Mucosa of descending colon (tissue), 3 donors: ENCODE measurements at regions not wholly inside any gene's neighbourhood (a gene's known extent, or its start where the extent isn't known, plus 50 kb on each side); places are given as distances from the start of the nearest gene placed in this dataset.
A peak's percentile ranks its signal among the peaks of the same experiment; 100 is the strongest.

ENCODE experiments used
- ATAC-seq: fragments of 200-7000 bp; cut with Tn5 transposase; one replicate; pipeline ENCODE4 v1.9.1; 2020; ENCODE audit warnings: mild to moderate bottlenecking, moderate library complexity
- DNase-seq, 3 donors: peaks; one replicate each; pipeline ENCODE4 v3.0.0-alpha.2; 2020
- H3K36me3 ChIP-seq: fragments of 200-600 bp; one replicate; pipeline ENCODE4 v1.8.0; 2021; ENCODE audit warnings: low read depth, mild to moderate bottlenecking
- H3K4me1 ChIP-seq: fragments of 200-600 bp; one replicate; pipeline ENCODE4 v1.8.0; 2021; ENCODE audit warnings: low read depth, mild to moderate bottlenecking
- H3K4me3 ChIP-seq: fragments of 200-600 bp; one replicate; pipeline ENCODE4 v1.8.0; 2021; ENCODE audit warnings: mild to moderate bottlenecking
- H3K9me3 ChIP-seq: fragments of 200-600 bp; one replicate; pipeline ENCODE4 v1.8.0; 2021; ENCODE audit warnings: mild to moderate bottlenecking
- intact Hi-C, 2 donors: fragments of 100-400 bp; cut with DNase I in 1 of 2; cut with micrococcal nuclease in 1 of 2; formaldehyde crosslinking; loops; one replicate each; pipeline versions ENCODE4 v1.11.0 to v1.11.1; 2022; cut with DNase I, micrococcal nuclease
- TF ChIP-seq, protein P1 (sequence below): fragments of 200-600 bp; IDR thresholded peaks from one replicate; pipeline ENCODE4 v1.8.0; 2022; ENCODE audit warnings: antibody characterized with exemption, mild to moderate bottlenecking
- donor health status: DM: no; HTN: no; CAD: no; lungs with moderate emphysema.
- donor health status: DM: no; HTN: no; CAD: no.
- donor health status: DM: no; HTN: yes; CAD: no.

DNA sequence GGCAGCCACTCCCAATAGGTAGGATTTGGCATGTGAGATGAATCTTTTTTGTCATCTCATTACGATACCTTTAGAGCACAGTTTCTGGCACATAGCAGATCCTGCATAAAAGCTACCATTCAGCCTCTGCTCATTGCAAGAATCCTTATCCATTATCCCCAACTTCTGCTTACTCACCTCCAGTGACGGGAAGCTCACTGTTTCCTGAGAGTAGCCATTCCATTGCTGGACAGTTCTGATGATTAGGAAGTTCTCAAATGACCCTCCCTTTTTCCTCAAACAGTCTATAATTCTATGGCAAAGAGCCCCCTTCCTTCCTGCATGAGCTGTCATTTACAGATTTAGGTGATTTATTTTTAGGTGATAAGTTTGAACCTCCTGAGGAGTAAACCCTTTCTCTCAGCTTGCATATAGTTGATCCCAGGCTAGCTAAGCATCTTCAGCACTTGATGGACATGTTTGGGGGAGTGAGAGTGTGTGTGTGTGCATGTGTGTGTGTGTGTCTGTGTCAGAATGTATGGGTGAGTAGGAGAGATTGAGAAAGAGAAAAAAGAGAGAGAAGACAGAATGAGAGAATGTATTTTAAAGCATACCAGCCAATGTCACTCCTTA is 109.7 kb downstream of the LSM3 start:
- H3K36me3 ChIP-seq, result no peaks in the 10 kb centered on the region
- DNase-seq (no peak), ATAC-seq (no peak)
- intact Hi-C loops, result no loop called here
- no peaks in the 10 kb centered on the region for H3K9me3 ChIP-seq
- H3K4me1 ChIP-seq, result peaks cover 17% of the 10 kb centered on the region
- H3K4me3 ChIP-seq, result no peak overlapping the region
- TF ChIP-seq, protein P1, sequence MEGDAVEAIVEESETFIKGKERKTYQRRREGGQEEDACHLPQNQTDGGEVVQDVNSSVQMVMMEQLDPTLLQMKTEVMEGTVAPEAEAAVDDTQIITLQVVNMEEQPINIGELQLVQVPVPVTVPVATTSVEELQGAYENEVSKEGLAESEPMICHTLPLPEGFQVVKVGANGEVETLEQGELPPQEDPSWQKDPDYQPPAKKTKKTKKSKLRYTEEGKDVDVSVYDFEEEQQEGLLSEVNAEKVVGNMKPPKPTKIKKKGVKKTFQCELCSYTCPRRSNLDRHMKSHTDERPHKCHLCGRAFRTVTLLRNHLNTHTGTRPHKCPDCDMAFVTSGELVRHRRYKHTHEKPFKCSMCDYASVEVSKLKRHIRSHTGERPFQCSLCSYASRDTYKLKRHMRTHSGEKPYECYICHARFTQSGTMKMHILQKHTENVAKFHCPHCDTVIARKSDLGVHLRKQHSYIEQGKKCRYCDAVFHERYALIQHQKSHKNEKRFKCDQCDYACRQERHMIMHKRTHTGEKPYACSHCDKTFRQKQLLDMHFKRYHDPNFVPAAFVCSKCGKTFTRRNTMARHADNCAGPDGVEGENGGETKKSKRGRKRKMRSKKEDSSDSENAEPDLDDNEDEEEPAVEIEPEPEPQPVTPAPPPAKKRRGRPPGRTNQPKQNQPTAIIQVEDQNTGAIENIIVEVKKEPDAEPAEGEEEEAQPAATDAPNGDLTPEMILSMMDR, result no peak

DNA sequence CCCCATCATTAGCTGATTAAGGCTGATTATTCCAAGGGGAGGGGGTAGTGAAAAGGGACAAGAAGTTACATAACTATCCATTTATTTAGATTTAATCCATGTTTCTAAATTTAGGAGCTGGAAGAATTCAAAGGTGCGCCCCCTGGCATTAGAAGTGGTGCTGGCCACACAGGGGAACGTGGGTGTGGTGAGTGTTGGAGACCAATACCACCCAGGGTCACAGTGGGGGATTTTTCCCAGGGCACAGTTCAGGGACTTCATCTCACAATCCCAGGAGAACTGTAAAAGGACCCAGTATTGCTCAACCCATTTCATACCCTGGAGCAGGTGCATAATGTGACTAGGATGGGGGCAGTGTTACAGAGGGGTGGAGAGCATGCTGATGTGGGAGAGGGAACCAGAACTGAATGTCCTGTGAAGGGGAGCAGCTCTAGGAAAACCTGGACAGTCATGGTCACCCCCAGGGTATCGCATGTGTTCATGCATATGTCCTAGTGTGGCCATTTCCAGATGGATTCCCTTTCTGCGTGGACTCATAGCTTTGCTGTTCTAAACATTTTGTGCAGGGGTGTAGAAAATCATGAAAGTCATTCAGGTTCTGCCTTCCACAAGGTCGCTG is 110.3 kb downstream of the LSM3 start:
- Histone ChIP-seq H3K36me3 (no peaks in the 10 kb centered on the region), H3K4me1 (peaks cover 17% of the 10 kb centered on the region), H3K9me3 (no peaks in the 10 kb centered on the region), H3K4me3 (no peak overlapping the region)
- TF ChIP-seq, protein P1, result no peak
- DNase-seq (no peak), ATAC-seq (no peak)
- intact Hi-C loops, result no loop called here

DNA sequence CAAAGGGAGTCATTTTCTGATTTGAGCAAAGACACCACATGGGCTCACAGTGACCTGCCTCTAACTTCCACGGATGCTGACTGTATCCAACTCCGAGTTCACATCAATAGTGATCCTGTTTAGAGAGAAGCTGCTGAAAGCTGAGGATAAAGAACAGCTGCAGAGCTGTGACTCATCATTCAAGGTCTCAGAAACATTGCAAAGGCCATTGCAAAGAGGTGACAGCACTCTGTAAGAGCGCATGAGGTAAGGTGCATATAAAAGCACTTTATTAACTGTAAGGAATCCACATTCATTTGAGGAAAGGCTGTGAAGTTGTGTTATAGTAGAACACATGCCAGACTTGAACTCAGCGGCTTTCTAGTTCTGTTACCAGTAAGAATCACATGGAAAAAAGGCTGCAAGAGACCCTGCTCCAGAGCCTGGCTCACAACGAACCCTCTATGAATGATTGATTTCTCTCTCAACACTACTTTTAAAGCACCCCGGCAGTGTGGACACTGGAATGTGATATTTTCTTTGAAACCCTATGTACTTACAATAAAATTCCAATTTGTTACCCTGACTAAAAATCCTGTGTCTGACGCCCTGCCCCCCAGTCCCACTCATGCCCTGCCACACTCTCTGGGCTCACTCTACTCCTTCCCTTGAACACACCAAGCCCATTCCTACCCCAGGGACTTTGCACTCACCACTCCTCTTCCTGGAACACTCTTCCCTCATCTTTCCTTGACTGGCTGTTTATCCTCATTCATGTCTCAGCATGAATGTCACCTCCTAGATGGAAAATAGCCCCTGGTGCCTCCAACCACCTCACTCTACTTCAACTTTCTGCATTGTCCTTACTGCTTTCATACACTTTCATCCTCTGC is 111.2 kb downstream of the LSM3 start:
- peak in 1 of 3 donors; percentile 64 for DNase-seq
- Histone ChIP-seq H3K4me1 (peaks cover 17% of the 10 kb centered on the region), H3K4me3 (no peak overlapping the region), H3K9me3 (no peaks in the 10 kb centered on the region), H3K36me3 (no peaks in the 10 kb centered on the region)
- TF ChIP-seq, protein P1, result no peak
- ATAC-seq, result peak; percentile 81
- intact Hi-C loops, result no loop called here

DNA sequence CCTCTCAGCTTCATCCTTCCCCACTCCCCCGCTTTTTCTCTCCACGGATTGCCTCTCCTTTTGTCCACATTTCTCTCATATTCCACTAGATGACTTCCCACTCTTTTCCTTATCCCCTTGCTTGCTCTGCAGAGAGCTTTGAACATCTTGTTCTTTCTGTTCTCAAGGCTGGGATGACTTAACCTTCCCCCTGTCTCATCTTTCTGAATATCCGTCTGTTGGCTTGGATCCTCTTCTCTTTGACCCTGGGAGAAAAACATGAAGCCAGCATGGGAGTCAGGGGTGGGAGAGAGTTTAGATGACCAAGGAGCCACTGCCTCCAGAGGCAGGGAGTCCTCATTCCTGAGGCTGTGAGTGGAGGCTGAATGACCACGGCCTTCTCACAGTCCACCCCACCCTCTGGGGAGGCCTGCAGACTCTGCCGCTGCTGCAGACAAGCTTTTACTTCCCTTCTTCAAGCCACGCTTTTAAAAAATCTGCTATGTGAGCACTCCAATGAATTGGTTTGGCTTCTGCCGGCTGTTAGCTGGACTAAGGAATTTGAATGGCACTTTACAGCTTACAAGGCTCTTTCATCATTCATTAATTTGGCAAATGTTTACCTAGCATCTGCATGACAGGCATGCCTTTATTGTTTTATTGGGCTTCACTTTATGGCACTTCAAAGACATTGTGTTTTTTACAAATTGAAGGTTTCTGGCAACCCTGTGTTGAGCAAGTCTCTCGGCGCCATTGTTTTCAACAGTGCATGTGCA is 111.6 kb upstream of the SLC6A6 start:
- intact Hi-C loops, result no loop called here
- ATAC-seq (peak; percentile 76), DNase-seq (peak in 1 of 3 donors; percentile 47)
- TF ChIP-seq, protein P1, result no peak
- Histone ChIP-seq H3K36me3 (no peaks in the 10 kb centered on the region), H3K4me3 (no peak overlapping the region), H3K9me3 (no peaks in the 10 kb centered on the region), H3K4me1 (peaks cover 24% of the 10 kb centered on the region)

DNA sequence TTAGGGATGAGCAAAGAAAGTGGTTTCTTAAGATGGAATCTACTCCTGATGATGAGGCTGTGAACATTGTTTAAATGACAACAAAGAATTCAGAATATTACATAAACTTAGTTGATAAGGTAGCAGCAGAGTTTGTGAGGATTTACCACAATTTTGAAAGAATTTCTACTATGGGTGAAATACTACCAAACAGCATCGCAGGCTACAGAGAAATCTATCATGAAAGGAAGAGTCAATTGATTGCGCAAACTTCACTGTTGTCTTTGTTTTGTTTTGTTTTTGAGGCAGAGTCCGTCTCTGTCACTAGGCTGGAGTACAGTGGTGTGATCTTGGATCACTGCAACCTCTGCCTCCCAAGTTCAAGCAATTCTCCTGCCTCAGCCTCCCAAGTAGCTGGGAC is 107.4 kb upstream of the SLC6A6 start:
- ATAC-seq (no peak), DNase-seq (no peak)
- Histone ChIP-seq H3K4me1 (peaks cover 28% of the 10 kb centered on the region), H3K4me3 (no peak overlapping the region), H3K9me3 (no peaks in the 10 kb centered on the region), H3K36me3 (no peaks in the 10 kb centered on the region)
- intact Hi-C loops, result no loop called here
- TF ChIP-seq, protein P1, result no peak
